ENCODE measurements at regions not wholly inside any gene's neighbourhood (a gene's known extent, or its start where the extent isn't known, plus 50 kb on each side); places are given as distances from the start of the nearest gene placed in this dataset.

DNA sequence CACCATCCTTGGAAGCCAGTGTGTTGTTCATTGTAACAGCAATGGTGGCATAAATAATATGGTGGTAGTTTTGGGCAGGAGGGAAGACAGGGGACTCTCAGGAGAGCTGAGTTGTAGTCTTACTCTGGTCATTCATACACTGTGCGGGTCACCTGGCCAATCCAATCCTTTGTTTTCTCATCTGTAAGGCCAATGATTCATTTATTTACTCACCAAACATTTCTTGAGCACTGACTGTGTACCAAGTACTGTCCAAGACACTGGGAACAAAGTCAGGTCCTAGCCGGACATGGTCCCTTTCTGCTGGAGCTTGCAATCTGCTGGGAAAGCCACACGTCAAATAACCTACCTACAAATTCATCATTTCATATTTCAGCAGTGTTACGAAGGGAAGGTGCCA is 302.7 kb downstream of the CYP26B1 start:
- Histone ChIP-seq H3K9me3 (no peaks in the 10 kb centered on the region), H3K4me3 (no peak overlapping the region), H3K36me3 (no peaks in the 10 kb centered on the region), H3K27me3 (no peaks in the 10 kb centered on the region), H3K4me1 (no peaks in the 10 kb centered on the region), H3K27ac (no peak overlapping the region)
- intact Hi-C loops (cut with DNase I) = no loop called here
- DNase-seq (no peak), ATAC-seq (no peak)
- TF ChIP-seq CTCF (IDR thresholded peaks at IDR 0.05) = no peak

- ATAC-seq (peak; percentile 66), DNase-seq (no peak)
- TF ChIP-seq CTCF (IDR thresholded peaks at IDR 0.05) = no peak
- Histone ChIP-seq H3K27ac (no peak overlapping the region), H3K4me1 (no peaks in the 10 kb centered on the region), H3K27me3 (no peaks in the 10 kb centered on the region), H3K9me3 (no peaks in the 10 kb centered on the region), H3K4me3 (no peak overlapping the region), H3K36me3 (no peaks in the 10 kb centered on the region)
- intact Hi-C loops (cut with DNase I) = no loop called here
Observed at GRCh38 chr2:71843391-71843850, 304.2 kb downstream of the CYP26B1 start.

DNA sequence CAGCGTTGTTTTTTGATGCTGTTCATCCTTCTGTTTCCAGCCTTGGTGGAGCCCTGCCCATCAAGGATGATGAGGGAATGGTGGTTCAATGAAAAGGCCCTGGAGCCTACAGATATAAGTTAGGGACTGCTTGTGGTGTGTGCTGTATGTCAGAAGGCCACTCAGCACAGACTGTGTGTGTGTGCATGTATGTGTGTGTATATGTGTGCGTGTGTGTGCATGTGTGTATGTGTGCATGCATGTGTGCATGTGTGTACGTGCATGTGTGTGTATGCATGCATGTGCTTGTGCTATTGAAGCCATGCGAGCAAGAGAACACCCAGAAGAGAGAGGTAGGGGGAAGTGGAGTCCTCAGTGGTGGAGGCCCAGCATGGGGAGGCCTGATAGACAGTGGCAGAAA is 304.9 kb downstream of the CYP26B1 start:
- DNase-seq = no peak
- H3K4me3 ChIP-seq = no peak overlapping the region
- H3K4me1 ChIP-seq = no peaks in the 10 kb centered on the region
- H3K36me3 ChIP-seq = no peaks in the 10 kb centered on the region
- no peaks in the 10 kb centered on the region for H3K27me3 ChIP-seq
- H3K9me3 ChIP-seq = no peaks in the 10 kb centered on the region
- TF ChIP-seq CTCF (IDR thresholded peaks at IDR 0.05) = no peak
- no peak for ATAC-seq
- no peak overlapping the region for H3K27ac ChIP-seq
- intact Hi-C loops (cut with DNase I) = no loop called here

DNA sequence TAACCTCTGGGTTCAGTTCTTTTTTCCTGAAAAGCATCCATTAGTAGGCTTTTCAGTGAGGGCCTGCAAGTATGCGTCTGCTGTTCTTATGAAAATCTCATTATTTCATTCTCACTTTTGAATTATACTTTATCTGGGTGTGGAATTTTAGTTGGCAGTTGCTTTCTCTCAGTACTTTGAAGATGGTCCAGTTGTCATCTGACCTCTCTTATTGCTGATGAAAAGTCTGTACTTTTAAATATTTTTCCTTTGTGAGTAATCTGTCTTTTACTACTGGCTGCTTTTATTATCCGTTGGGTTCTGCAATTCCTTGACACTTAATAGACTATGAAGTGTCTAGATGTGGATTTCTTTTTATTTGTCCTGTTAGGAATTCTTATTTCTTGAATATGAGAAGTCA is 307.8 kb downstream of the CYP26B1 start:
- no peaks in the 10 kb centered on the region for H3K4me1 ChIP-seq
- DNase-seq = peak in 1 of 4 donors; percentile 23
- ATAC-seq = no peak
- no peak overlapping the region for H3K27ac ChIP-seq
- H3K36me3 ChIP-seq = no peaks in the 10 kb centered on the region
- intact Hi-C loops (cut with DNase I) = no loop called here
- H3K27me3 ChIP-seq = no peaks in the 10 kb centered on the region
- no peak overlapping the region for H3K4me3 ChIP-seq
- no peaks in the 10 kb centered on the region for H3K9me3 ChIP-seq
- no peak for TF ChIP-seq CTCF (IDR thresholded peaks at IDR 0.05)

DNA sequence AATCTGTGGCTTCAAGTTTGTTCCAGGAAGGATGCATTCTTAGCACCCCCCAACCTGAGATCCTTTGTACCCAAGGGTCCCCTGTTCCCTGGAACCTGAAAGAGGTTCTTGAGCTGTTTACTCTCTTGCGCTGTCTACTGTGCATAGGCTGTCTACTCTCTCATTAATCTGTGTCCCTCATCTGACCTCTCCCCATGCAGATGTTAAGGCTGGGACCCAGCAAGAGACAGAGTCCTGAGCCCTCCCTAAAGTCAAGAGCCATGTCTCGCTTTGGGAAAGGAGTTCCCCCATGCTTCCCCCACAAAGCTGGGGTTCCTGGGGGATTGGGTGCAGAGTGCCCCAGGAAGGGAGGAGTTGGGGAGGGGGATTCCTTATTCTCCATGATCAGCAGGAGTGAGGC is 312.9 kb downstream of the CYP26B1 start:
- no peak for TF ChIP-seq CTCF (IDR thresholded peaks at IDR 0.05)
- DNase-seq (no peak), ATAC-seq (no peak)
- Histone ChIP-seq H3K36me3 (no peaks in the 10 kb centered on the region), H3K4me3 (no peak overlapping the region), H3K9me3 (no peaks in the 10 kb centered on the region), H3K27ac (no peak overlapping the region), H3K4me1 (no peaks in the 10 kb centered on the region), H3K27me3 (no peaks in the 10 kb centered on the region)
- intact Hi-C loops (cut with DNase I) = no loop called here

Measured in left lung (tissue), 4 donors.